HG02798 (cell line): ENCODE measurements at regions not wholly inside any gene's neighbourhood (a gene's known extent, or its start where the extent isn't known, plus 50 kb on each side); places are given as distances from the start of the nearest gene placed in this dataset.

Source experiments
- ATAC-seq: cut with Tn5 transposase; IDR thresholded peaks from one replicate; pipeline ENCODE4 v1.9.1; 2021; ENCODE audit warnings: mild to moderate bottlenecking; ENCODE audit not compliant: unreplicated experiment, poor library complexity

DNA sequence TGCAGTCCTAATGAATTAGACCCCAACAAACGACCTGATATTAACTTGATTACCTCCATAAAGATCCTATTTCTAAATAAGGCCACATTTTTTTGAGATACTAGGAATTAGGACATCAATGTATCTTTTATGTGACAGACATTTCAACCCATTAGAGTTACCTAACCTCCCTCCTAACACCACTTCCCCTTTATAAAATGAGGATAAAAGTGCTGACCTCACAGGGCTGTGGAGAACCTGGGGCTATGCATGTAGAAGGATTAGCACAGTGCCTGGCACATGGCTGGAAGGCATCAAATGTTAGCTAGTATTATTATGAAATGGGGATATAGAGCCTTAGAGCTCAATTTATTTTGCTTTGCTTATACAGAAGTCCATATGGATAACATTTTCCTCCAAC, 53.5 kb upstream of the LRRN1 start:
- no peak for ATAC-seq

DNA sequence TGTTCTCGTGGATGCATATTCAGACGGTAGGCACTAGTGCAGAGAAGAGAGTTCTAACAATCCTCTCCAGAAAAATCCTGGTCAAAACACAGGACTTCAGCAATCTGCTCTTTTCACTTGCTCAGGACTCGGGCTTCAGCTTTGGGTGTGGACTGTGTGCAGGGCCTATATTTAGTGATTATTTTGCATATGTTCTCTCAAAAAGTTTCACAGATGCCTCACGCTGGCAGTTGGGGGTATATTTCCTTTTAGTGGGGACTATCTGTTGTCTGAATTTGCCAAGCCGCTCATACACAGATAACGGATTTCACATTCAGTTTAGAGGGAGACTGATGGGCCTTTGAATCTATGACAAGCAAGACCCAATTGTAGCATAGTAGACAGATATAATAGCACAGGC, 54.4 kb upstream of the LRRN1 start:
- peak; percentile 43 for ATAC-seq

DNA sequence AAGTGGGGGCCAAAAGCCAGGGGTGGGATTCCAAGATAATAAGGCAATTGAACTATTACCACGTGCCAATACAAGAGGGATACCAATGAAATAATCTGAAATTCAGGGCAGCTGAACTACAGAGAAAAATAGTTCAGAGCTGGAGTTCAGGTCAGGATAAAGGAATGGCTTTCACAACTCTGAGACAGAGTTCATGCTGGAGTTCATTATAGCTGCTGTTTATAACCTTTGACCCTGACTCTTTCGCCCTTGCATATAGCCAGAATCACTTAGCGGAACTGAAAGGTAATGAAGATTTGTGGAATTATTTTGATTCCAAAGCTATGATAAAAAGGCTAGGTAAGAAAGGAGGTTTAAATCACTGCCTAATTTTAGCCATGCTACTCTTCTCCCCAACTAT, 55.5 kb upstream of the LRRN1 start:
- no peak for ATAC-seq

DNA sequence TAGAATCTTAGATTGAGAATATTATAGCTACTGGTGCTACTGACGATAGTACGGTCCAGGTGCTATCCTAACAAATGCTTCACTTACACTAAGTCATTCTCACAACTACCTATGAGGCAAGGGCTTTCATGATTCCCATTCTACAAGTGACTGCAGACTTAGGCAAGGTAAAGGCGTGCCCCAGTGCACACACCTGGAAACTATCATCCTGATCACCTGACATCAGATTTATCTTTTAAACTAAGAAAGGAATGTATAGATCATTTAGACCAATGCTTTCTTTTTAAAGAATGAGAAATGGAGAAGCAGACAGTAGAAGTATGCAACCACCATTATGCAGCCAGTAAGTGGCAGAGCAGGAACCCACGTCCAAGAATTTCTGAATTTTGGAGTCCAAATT, 59.2 kb upstream of the LRRN1 start:
- no peak for ATAC-seq

DNA sequence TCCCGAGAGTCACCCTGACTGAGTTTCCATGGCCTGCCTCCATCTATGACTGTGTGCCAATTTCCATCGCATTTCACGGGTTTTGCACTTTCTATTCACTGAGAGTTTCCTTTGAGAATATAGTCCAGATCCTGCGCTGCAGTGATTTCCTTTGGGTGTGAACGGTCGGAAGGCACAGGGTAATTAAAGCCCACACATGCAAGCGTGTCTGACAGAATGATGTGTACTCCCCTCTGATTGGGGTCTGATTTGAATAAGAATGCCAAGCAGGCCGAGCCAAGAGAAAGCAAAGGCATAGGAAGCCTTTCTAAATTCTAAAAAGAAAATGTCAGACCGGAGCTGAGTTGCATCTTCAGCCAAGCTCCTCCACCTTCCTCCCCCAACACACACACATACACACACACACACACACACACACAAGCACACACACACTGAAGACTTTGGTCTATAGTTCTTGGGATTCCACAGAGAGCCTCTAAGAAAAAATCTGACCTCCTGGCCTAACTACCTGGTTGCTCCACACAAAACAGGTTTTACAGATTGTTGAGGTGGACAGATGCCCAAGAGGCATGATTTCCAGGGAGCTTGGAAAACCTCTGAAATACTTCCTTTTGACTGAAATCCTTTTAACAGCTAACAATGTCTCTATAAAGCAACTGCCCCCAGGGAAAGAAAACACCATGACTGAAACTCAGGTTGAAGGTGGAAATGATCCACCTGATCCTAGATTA, 59.7 kb upstream of the LRRN1 start:
- ATAC-seq: no peak

DNA sequence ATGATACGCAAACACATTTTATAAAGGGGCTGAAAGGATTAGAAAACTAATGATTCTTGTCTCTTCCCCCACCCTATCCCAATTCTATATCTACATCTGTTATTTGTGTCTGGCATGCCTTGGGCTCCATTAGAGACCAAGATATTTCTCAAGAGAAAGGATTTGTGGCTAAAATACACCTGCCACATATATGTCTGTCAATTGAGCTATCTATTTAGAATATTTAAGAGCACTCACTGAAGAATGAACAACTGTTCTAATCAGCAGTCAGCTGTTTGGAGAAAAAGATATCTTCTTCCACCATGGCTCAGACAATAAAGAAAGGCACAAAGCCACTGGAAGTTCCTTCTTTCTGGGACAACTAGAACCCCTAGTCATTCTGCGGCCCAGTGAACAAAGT, 61.7 kb upstream of the LRRN1 start:
- ATAC-seq: no peak

DNA sequence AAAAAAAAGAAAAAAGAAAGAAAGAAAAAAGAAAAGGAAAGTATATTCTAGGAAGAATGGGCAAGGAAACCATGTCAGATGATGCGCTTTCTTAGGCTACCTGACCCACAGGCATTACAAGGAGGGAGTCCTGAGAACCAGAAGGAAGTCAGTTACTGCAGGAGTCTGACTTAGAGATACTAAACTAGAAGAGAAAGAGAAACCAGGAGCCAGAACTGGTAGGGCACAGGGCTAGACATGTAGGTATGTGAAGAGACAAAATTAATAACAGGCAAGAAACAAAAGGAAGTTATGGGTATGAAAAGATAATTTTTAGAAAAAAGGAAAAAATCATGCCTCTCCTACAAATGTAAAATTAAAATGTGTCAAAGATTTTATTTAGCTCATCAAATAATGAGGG, 63.3 kb upstream of the LRRN1 start:
- no peak for ATAC-seq

DNA sequence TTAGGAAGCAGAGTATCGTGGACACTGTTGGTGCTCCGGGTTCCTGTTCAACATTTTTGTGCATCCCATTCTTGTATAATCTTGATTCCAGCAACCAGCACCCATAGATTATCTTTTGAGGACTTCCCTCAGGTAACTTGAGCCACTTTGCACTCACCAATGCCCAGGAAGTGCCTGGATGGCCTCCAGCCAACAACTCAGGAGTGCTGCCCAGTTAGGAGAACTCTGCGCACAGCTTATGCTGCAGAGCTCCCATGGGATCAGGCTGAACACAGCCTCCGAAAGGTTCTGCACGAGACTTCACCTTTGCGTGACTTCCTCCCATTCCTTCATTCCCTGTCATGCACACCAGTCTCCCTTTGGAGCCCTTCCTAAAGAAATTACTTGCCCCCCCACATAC, 64.3 kb upstream of the LRRN1 start:
- no peak for ATAC-seq

DNA sequence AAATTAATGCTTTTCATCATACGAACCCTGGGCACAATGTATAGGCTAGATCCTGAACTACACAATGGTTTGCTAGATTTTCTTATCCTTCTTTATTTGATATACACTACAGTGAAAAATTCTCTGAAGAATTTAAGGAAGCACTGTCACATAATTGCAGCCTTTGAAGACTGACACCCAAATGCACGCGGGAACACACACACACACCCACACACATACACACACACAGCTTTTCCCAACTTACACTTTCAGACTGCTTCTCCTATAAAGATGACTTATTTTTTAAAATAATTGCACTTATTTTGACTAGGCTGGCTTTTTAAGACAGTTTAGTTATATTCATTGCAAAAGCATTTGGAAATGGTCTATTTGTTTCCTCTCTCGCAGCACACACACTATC, 70.0 kb upstream of the LRRN1 start:
- no peak for ATAC-seq

DNA sequence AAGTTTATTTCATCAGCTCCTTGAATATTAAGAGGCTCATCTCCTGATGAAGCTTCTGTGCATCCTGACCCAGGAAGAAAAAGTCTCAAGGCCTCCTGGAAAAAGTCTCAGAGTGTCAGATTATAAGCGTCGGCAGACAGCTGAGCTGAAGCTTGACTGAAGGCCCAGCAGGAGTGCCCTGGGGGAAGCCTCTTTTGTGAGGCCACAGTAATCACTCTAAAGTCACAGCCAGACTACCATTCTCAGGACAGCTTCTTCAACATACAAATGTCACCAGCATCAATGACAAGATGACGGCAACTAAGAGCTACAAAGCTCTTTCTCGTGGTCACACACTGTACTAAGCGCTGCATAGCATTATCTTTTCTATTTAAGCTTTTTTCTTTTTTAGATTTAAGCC, 72.7 kb upstream of the LRRN1 start:
- no peak for ATAC-seq

DNA sequence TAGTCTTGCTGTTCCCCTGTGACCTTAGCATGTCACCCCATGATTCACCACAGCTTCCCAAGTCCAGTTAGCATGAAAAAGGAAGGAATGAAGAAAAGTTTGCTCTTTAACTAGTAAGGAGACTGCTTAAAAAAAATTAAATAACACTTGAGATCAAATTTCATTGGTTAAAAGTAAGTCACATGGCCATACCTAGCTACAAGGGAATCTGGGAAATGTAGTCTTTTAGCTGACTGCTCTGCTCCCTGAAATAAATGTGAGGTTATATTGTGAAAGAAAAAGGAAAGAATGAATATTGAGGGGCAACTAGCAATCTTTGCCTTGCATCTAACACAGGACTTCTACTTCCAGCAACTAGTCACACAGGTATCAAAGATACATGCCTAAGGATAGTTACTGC, 84.7 kb upstream of the LRRN1 start:
- no peak for ATAC-seq

DNA sequence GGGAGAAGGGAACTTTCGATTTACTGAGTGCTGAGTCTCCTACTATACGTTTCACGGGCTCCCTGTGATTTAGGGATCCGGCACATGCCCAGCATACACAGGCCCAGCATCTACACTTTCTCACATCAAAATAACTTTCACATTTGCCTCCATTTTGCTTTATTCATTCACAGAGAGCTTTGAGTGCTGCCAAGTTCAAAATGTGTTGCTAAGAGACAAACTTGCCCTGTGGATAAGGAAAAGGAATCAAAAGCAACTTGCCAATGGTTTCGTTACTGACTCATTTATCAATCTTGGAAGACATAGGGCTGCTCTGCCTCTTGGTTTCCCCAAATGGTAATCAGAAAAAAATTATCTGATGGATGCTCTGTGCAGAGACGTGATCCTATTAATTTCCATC, 86.3 kb upstream of the LRRN1 start:
- ATAC-seq: no peak

DNA sequence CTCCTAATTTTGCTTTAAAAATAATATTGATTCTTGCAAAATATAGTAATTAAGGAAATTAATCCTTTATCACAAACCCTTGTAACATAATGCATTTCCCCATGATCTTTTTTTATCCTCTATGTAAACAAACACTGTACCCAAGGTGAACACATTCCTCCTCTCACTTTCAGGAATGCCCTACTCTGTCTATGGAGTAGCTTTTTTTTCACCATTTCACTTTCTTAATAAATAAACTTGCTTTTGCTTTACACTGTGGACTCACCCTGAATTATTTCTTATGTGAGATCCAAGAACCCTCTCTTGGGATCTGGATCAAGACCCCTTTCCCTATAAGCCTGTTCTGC, 90.5 kb upstream of the LRRN1 start:
- no peak for ATAC-seq

DNA sequence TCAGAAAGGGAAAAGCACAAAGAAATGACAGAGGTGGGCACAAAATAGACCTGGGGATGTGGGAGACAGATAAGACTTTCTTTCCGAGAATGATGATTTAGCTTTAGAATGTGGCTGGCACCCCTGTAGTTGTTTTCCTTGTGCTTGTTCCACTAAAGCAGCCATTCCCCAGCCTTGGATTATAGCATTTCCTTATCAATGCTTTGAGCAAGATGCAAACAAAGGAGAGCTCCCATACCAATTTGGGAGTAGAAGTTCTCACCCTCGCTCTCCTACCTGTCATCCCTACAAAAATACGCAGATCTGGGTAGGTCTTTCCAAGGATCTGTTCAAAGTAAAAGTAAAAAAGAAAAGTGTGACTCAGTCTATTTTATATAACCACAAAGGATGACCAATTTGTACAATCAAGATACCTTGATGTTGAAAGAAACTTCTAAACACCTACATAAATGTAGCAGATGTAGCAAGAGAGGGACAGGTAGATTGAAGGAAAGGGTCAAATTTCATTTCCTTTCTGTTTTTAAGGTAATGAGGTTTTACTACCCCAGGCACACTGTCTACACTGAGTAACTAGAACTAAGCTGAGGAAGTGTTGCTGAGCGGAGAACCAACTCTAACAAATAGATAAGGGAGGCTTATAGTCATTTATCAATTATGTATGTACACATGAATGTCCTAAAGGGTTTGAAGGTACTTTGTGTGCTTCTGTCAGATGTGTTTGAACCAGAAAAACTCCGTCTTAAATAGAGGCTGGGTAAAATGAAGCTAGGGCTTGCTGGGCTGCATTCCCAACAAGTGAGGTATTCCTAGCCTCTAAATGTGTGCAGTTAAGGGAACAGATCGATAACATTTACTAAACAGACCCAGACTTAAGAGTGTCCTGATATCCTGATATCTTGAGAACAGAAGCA, 91.1 kb upstream of the LRRN1 start:
- no peak for ATAC-seq

DNA sequence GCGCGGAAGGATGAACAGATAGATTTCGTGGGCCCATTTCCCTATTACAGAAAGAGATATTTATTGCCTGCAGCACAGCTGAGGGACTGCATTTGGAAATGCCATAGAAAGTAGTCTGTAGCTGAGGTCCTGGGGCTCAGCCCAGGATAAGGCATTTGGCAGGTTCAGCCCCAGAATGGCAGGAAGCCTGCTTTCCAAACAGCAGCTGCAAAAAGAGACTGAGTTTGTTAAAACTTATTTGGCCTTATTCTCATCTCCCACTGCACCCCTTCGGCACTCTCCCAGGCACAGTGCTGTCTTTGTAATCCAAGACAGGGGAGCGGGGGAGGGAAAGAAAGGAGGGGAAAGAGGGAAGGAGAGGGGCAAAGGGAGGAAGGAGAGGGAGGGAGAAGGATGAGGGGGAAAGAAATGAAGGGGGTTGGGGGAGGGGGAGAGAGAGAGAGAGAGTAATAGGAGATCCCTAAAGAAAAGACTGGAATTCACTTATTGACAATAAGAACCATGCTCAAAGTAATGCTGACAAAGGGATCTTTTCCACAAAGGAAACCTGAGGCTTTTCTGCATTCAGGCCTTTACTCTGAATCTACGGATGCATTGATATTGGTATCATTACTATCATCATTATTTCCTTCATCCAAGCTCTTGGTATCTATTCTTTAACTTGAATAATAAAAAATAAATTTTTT, 94.0 kb upstream of the LRRN1 start:
- ATAC-seq: no peak

DNA sequence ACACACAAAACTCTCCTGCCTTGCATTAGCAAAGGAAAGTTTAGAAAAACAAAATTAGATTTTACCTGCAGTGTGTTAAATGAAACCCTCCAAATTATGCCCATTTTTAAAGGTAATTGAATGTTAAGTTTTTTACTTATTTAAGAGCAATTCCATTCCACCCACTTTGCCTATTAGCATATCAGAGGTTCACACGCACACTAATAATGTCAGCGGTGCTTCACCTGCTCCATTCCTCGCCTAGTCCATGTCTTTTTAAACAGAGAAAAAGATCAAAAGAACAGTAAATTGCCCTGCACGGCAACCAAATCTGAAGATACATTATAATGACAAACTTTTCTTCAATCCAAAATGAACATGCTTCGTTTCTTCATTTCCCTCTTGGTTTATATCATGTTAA, 97.3 kb upstream of the LRRN1 start:
- no peak for ATAC-seq

DNA sequence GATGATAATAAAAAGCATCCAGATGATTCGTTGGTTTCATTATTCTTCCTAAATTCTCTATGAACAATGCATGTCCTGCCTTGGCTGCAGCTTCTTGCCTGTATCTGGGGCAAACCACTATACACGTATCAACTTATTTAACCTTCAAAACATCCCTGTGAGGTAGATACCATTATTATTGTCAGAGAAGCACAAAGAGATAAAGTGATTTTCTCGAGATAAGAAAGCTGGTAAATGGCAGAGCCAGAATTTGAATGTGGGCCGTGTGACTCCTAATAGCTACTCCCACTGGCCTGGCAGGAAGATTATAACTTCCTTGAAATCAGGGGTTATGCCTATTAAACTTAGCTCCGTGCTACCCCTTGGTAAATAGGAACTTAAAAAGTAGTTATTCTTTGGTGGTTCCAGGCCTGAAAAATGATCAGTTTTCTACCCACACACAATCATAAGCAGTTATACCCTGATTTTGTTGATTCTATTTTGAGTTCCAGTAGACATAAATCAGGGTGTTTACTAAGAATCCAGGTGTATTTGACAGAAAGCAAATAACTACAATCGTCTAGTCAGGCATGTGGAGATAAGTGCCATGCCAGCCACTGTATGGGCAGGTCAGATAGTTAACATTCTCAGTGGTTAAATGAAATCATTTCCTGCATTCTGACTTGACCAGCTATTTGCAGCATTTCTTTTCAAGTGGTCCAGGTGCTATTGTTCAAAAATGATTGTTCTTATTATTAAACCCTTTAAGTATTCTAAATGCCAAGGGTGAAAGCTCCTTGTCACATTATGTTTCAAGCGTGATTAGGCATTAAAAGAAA, 99.2 kb upstream of the LRRN1 start:
- ATAC-seq: no peak

DNA sequence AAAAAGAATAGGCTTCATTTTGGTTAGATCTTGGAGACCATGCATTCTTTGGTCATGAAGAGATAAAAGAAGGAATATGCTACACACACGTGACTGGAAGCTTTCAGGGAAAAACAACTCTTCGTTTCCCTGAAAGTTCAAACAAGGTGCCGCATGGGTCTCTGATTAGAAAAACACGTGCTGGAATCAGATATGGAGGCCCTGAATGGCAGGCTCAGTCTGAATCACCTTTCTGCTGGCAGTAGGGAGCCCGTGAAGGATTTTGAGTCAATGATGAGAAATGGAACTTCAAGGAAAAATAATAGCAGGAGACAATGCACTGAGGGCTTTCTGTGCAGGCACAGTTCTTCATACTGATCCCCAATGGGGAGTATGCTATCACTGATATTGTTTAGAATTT, 99.8 kb upstream of the LRRN1 start:
- no peak for ATAC-seq

DNA sequence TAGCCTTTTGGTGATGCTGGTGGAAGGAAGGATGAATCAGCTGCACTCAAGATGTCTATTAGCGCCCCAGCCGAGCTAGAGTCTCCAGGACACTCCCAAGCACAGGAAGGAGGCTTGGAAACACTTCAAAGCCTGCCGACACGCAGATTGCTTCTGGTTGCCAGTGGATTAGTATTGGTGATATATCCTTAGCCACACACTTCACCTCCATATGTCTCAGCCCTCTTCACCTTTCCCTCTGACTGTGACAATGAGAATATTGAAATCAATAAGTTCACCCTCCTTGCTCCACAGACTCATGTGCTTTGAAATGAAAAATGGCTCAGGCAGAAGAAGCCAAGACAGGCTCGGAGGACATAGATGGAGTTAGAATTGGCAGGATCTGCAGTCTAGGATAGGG, 102.9 kb upstream of the LRRN1 start:
- no peak for ATAC-seq

DNA sequence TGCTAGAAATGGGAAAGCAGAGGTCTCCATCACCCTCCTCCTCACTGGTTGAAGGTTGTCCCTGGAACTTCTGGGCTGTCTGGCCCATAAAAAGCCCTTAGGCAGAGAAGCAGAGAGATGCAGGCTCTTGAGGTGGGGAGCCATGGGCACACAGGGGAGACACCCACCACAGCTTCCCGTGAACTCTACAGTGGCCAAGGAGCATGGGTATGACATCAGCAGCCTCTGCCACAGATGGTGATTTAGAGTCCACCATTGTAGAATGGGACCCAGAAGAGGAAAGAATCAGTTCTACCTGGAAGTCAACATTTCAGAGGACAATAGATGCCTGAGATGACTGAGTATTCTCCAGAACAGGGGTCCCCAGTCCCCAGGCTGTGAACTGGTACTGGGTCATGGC, 105.6 kb upstream of the LRRN1 start:
- ATAC-seq: no peak
